ENCODE measurements at regions not wholly inside any gene's neighbourhood (a gene's known extent, or its start where the extent isn't known, plus 50 kb on each side); places are given as distances from the start of the nearest gene placed in this dataset.

- Histone ChIP-seq H3K4me1 (peaks cover 0 to 4% (median 0%) of the 10 kb centered on the region in 4 donors), H3K36me3 (no peaks in the 10 kb centered on the region), H3K27ac (no peak overlapping the region), H3K9me3 (no peaks in the 10 kb centered on the region), H3K4me3 (no peak overlapping the region), H3K27me3 (no peaks in the 10 kb centered on the region)
- WGBS, 2 donors, result 75 to 78% methylated on average over 16 of the region's 16 CpGs
- DNase-seq (ENCODE audit: low spot score in 2 of 2), result no peak
- TF ChIP-seq EP300 (IDR thresholded peaks at IDR 0.05) (no peak), POLR2A (IDR thresholded peaks at IDR 0.05) (no peak), CTCF (IDR thresholded peaks at IDR 0.05) (no peak)
Observed at GRCh38 chr4:53959343-53960120, 104.9 kb downstream of the CHIC2 start.

DNA sequence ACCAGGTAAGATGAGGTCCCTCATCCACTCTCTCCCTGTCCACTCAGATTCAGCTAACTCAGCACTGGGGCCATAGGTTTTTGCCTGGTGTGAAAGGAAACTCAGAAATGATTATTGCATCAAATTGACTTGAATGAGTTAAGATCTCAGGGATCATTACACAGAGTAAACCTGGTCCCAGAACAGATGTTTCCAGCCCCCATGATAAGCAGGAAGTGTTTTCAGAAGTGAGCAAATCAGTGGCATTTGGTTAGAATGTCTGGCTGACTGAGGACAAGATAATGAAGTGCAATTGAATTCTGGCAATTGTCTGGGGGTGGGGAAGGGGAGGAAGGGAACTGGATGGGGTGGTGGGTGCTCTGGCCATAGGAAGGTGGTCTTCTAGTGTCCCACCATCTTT, 108.0 kb downstream of the CHIC2 start:
- Histone ChIP-seq H3K4me3 (no peak overlapping the region), H3K27me3 (no peaks in the 10 kb centered on the region), H3K9me3 (no peaks in the 10 kb centered on the region), H3K36me3 (no peaks in the 10 kb centered on the region), H3K27ac (no peak overlapping the region), H3K4me1 (no peaks in the 10 kb centered on the region)
- TF ChIP-seq POLR2A (IDR thresholded peaks at IDR 0.05) (no peak), EP300 (IDR thresholded peaks at IDR 0.05) (no peak), CTCF (IDR thresholded peaks at IDR 0.05) (no peak)
- no peak for DNase-seq (ENCODE audit: low spot score in 2 of 2)

- H3K4me3 ChIP-seq, result no peak overlapping the region
- TF ChIP-seq CTCF (IDR thresholded peaks at IDR 0.05) (no peak), EP300 (IDR thresholded peaks at IDR 0.05) (no peak), POLR2A (IDR thresholded peaks at IDR 0.05) (no peak)
- H3K9me3 ChIP-seq, result no peaks in the 10 kb centered on the region
- no peak for DNase-seq (ENCODE audit: low spot score in 2 of 2)
- H3K4me1 ChIP-seq, result no peaks in the 10 kb centered on the region
- no peak overlapping the region for H3K27ac ChIP-seq
- H3K36me3 ChIP-seq, result no peaks in the 10 kb centered on the region
- 43 to 51% methylated on average over 5 of the region's 5 CpGs for WGBS, 2 donors
- no peaks in the 10 kb centered on the region for H3K27me3 ChIP-seq
Observed at GRCh38 chr4:53956053-53956452, 108.4 kb downstream of the CHIC2 start.

DNA sequence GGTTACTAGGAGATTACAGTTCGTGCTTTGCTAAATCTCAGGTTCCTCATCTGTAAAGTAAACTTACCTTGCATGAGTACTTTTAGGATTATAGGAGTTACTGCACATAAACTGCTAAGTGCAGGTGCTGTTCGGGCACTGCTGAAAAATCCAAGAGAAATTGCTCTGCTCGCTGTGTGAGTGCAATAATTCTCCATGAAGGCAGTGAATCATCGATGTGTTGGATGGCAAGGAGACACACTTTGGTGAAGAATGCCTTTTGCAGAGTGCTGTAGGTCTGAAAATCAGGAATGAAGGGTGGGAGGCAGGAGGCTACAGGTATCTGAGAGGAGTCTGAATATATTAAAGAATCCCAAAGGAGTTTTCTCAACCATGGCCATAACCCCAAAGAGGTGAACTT, 113.0 kb downstream of the CHIC2 start:
- H3K4me1 ChIP-seq, result no peaks in the 10 kb centered on the region
- no peak for DNase-seq (ENCODE audit: low spot score in 2 of 2)
- no peak overlapping the region for H3K27ac ChIP-seq
- 86 to 91% methylated on average over 4 of the region's 4 CpGs for WGBS, 2 donors
- no peaks in the 10 kb centered on the region for H3K9me3 ChIP-seq
- no peak overlapping the region for H3K4me3 ChIP-seq
- no peaks in the 10 kb centered on the region for H3K36me3 ChIP-seq
- TF ChIP-seq CTCF (IDR thresholded peaks at IDR 0.05) (no peak), POLR2A (IDR thresholded peaks at IDR 0.05) (no peak), EP300 (IDR thresholded peaks at IDR 0.05) (no peak)
- H3K27me3 ChIP-seq, result no peaks in the 10 kb centered on the region

DNA sequence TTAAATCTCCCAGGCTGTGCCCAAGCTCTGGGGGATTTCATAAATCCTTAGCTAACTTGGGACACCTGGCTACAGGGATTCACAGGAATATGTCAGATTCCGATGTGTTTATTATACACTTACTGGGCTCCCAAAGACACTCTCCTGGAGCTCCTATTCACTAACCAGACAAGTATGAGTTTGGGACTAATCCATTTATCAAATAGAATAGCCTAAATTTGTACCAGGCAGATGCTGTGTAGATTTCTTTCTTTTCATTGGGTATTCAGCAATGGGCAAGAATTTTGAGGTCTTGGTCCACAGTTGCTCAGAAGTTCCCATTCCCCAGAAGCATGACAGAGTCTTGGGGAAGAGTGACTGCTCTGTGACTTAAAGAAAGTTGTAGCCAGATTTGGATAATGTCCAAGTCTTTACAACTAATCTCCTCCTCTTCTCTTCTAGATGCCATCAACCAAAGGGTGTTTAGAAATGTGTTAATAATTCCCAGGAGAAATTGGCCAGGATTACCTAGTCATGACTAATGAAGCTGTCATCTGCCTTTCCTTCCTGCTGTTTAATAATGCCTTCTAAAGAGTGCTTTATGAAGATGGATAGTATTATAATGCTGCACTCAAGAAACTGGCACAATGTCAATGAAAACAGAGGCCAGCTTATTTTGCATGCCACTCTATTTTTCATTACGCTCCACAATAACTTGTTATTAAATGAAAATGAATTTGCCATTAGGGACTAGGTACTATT, 120.9 kb downstream of the CHIC2 start:
- H3K36me3 ChIP-seq, result no peaks in the 10 kb centered on the region
- H3K4me3 ChIP-seq, result no peak overlapping the region
- peaks cover 0 to 13% (median 1%) of the 10 kb centered on the region in 4 donors for H3K9me3 ChIP-seq
- WGBS, 2 donors, result 56% methylated on average over 2 of the region's 2 CpGs
- no peaks in the 10 kb centered on the region for H3K27me3 ChIP-seq
- TF ChIP-seq POLR2A (IDR thresholded peaks at IDR 0.05), result no peak
- TF ChIP-seq EP300 (IDR thresholded peaks at IDR 0.05), result no peak
- TF ChIP-seq CTCF (IDR thresholded peaks at IDR 0.05), result no peak
- DNase-seq (ENCODE audit: low spot score in 2 of 2), result no peak
- H3K27ac ChIP-seq, result no peak overlapping the region
- no peaks in the 10 kb centered on the region for H3K4me1 ChIP-seq

Data from tibial nerve (tissue), 4 donors.